ENCODE measurements at regions not wholly inside any gene's neighbourhood (a gene's known extent, or its start where the extent isn't known, plus 50 kb on each side); places are given as distances from the start of the nearest gene placed in this dataset.

DNA sequence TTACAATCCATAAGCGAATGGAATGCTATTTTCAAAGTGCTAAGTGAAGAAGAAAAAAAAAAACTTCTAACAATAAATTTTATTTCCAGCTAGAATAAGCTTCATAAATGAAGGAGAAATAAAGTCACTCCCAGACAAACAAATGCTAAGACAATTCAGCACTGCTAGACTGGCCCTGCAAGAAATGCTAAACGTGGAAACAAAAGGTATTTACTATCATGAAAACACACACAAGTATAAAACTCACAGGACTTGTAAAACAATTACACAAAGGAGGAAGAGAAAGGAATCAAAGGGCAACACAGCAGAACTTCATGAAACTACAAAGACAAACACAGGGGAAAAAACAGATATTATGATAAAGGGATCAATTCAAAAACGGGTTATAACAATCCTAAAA, 85.8 kb upstream of the NELL2 start:
- DNase-seq (ENCODE audit: extremely low read depth in 1 of 11, low read depth in 9 of 11, low spot score in 4 of 11): no peak

GRCh38 chr12:44960856-44961255, 84.7 kb upstream of the NELL2 start:
- no peak for DNase-seq (ENCODE audit: extremely low read depth in 1 of 11, low read depth in 9 of 11, low spot score in 4 of 11)

DNA sequence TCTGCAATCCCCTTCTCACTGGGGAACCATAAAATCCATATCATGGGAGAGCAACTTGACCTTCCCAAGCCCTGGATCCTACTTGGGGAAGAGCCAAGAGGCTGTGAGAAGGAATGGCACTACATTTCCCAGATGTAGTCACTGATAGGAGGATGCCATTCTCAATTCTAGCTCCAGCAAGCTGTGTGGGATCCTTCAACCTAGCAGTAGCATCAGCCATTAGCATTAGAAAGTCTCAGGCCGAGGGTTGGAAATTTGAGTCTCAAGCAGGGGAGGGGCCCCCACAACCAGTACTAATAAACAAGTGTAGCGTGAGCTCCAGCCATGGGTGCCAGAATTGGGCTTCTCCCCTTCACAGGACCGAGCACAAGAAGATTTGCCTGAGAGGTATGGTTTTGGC, 84.3 kb upstream of the NELL2 start:
- DNase-seq (ENCODE audit: extremely low read depth in 1 of 11, low read depth in 9 of 11, low spot score in 4 of 11): no peak

GRCh38 chr12:44947163-44947562, 71.0 kb upstream of the NELL2 start:
- no peak for DNase-seq (ENCODE audit: extremely low read depth in 1 of 11, low read depth in 9 of 11, low spot score in 4 of 11)

GRCh38 chr12:44942714-44943113, 66.6 kb upstream of the NELL2 start:
- no peak for DNase-seq (ENCODE audit: extremely low read depth in 1 of 11, low read depth in 9 of 11, low spot score in 4 of 11)

DNA sequence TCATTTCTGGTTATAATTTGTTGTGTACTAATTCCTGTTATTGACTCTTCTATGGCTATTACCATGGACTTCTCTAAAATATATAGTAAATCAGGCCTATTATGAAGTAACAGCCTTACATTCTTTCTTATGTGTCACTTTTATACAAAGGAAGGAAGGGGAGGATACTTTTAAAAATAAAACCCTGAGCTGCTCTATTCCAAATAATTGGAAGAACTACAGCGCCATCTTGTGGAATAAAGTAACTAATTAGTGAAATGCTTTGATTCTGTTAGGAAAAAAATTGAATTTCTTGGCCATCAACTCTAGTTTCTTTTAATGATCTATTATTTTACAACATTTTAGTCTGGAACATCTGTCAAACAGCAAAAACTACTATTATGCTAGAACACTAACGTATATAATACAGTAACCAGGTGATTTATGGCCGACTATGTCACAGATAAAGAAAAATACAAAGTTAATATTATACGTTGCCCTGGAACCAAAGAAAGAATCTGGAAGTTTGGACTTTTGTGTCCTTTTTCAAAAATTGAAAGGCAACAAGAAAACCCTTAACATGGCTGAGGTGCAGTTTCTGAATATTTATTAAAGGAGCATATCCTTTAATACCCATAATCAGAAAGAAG, 55.0 kb upstream of the NELL2 start:
- peak; percentile 10 to 78 (median 39) for DNase-seq (ENCODE audit: extremely low read depth in 1 of 11, low read depth in 9 of 11, low spot score in 4 of 11)

DNA sequence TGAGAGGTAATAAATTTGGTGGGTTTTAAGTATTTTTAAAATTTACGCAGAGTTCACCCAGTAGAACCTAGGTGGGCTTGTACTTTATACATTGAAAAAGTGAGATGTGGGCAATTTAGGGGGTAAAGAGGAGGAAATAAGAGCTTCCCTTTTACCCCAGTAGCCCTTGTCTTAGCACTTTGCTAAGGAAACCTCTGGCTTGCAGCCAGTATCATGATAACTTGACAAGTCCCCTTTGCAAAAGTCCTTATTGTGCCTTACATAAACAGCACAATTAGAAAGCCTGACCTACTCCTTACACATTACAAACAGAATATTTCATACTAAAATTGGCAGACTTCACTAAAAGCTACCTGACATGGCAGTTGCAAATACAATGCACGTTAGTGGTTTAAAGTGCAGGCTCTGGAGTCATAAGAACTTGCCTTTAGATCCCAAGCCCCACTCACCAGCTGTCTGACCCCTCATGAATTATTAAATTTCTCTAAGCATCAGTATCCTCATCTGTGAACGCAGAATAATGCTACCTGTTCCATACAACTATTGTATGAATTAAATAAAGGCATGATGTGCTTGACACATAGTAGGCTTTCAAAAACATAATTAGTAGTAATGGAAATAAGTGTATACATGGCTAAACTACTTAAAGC, 53.2 kb upstream of the NELL2 start:
- no peak for DNase-seq (ENCODE audit: extremely low read depth in 1 of 11, low read depth in 9 of 11, low spot score in 4 of 11)
